ENCODE measurements at regions not wholly inside any gene's neighbourhood (a gene's known extent, or its start where the extent isn't known, plus 50 kb on each side); places are given as distances from the start of the nearest gene placed in this dataset.

- TF ChIP-seq CTCF (IDR thresholded peaks at IDR 0.05) (no peak), POLR2A (IDR thresholded peaks at IDR 0.05) (no peak)
Observed at GRCh38 chr10:117775526-117775925, 233.0 kb downstream of the EMX2 start.

Measured in lower leg skin (tissue), 3 donors.